Hepatocyte (in vitro differentiated cells): ENCODE measurements at regions not wholly inside any gene's neighbourhood (a gene's known extent, or its start where the extent isn't known, plus 50 kb on each side); places are given as distances from the start of the nearest gene placed in this dataset.

Source experiments
- DNase-seq: peaks from one replicate; pipeline ENCODE4 v3.0.0-alpha.2; 2016; ENCODE audit warnings: low spot score
- H2AFZ ChIP-seq: fragments of 200-600 bp; sonication (generic); 2 replicates; pipeline ENCODE4 v1.6.0; 2016; ENCODE audit warnings: antibody characterized with exemption, mild to moderate bottlenecking
- H3K27ac ChIP-seq: fragments of 200-600 bp; sonication (generic); 2 replicates; pipeline ENCODE4 v1.5.1; 2016; ENCODE audit warnings: mild to moderate bottlenecking
- H3K27me3 ChIP-seq: fragments of 200-600 bp; sonication (generic); 2 replicates; pipeline ENCODE4 v1.6.1; 2016
- H3K36me3 ChIP-seq: fragments of 200-600 bp; sonication (generic); replicated peaks from 2 replicates; pipeline ENCODE4 v1.5.1; 2016; ENCODE audit warnings: low read depth; ENCODE audit not compliant: insufficient read depth
- H3K4me1 ChIP-seq: fragments of 200-600 bp; sonication (generic); 2 replicates; pipeline ENCODE4 v1.5.1; 2016; ENCODE audit warnings: mild to moderate bottlenecking, moderate library complexity; ENCODE audit not compliant: insufficient read depth
- H3K4me2 ChIP-seq: fragments of 200-600 bp; sonication (generic); 2 replicates; pipeline ENCODE4 v1.6.0; 2016
- H3K4me3 ChIP-seq: fragments of 200-600 bp; sonication (generic); 2 replicates; pipeline ENCODE4 v1.5.1; 2016; ENCODE audit warnings: mild to moderate bottlenecking
- H3K79me2 ChIP-seq: fragments of 200-600 bp; sonication (generic); 2 replicates; pipeline ENCODE4 v1.6.0; 2017; ENCODE audit warnings: mild to moderate bottlenecking
- H3K9me2 ChIP-seq: fragments of 200-600 bp; sonication (generic); replicated peaks from 2 replicates; pipeline ENCODE4 v1.6.0; 2017; ENCODE audit warnings: mild to moderate bottlenecking; ENCODE audit not compliant: insufficient read depth
- H3K9me3 ChIP-seq: fragments of 200-600 bp; sonication (generic); 2 replicates; pipeline ENCODE4 v1.5.1; 2016; ENCODE audit warnings: low read depth, mild to moderate bottlenecking
- H4K20me1 ChIP-seq: fragments of 200-600 bp; sonication (generic); 2 replicates; pipeline ENCODE4 v1.6.0; 2016; ENCODE audit warnings: mild to moderate bottlenecking; ENCODE audit not compliant: insufficient read depth, poor library complexity, severe bottlenecking
- EZH2 ChIP-seq: fragments of 200-600 bp; sonication (generic); IDR thresholded peaks from 2 replicates; pipeline ENCODE4 v1.6.1; 2016; ENCODE audit warnings: antibody characterized with exemption, mild to moderate bottlenecking, borderline replicate concordance
- EZH2phosphoT487 ChIP-seq: fragments of 200-600 bp; sonication (generic); IDR thresholded peaks from one replicate; pipeline ENCODE4 v1.6.1; 2018; ENCODE audit warnings: antibody characterized with exemption, mild to moderate bottlenecking, low read depth, moderate library complexity; ENCODE audit not compliant: unreplicated experiment, severe bottlenecking
- WGBS: methylation state at CpG from one replicate; pipeline ENCODE4 v1.1.6; 2016; ENCODE audit warnings: low lambda C conversion rate; ENCODE audit errors: missing lambda C conversion rate; 5-methylcytosine and 5-hydroxymethylcytosine counted together
- TF ChIP-seq, protein P1 (sequence below): fragments of 200-600 bp; sonication (generic); IDR thresholded peaks from 2 replicates; pipeline ENCODE4 v1.5.1; 2016; ENCODE audit warnings: antibody characterized with exemption, mild to moderate bottlenecking; ENCODE audit not compliant: poor library complexity

DNA sequence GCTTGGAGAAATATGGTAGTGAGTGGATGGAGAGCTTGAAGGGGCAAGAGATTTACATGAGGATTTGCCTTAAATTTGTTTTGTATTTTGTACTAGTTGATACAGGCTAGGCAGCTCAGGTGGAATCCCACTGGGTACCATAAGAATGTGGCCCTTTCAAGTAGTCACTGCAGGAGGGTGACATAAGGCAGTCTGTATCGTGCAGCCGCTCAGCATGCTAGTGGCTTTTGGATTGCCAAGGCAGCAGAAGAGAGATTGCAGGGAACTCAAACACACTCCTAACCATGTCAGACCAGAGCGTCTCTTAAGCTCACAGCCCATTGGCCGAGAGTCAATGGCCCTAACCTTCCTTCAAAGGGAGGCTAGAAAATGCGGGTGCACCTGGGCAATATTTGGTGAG, 420.0 kb downstream of the ADGRL2 start:
- H3K79me2 ChIP-seq = no peaks in the 10 kb centered on the region
- TF ChIP-seq, protein P1, sequence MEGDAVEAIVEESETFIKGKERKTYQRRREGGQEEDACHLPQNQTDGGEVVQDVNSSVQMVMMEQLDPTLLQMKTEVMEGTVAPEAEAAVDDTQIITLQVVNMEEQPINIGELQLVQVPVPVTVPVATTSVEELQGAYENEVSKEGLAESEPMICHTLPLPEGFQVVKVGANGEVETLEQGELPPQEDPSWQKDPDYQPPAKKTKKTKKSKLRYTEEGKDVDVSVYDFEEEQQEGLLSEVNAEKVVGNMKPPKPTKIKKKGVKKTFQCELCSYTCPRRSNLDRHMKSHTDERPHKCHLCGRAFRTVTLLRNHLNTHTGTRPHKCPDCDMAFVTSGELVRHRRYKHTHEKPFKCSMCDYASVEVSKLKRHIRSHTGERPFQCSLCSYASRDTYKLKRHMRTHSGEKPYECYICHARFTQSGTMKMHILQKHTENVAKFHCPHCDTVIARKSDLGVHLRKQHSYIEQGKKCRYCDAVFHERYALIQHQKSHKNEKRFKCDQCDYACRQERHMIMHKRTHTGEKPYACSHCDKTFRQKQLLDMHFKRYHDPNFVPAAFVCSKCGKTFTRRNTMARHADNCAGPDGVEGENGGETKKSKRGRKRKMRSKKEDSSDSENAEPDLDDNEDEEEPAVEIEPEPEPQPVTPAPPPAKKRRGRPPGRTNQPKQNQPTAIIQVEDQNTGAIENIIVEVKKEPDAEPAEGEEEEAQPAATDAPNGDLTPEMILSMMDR = no peak
- TF ChIP-seq EZH2 = no peak
- TF ChIP-seq EZH2phosphoT487 = no peak
- 96% methylated on average over 5 of the region's 5 CpGs for WGBS

DNA sequence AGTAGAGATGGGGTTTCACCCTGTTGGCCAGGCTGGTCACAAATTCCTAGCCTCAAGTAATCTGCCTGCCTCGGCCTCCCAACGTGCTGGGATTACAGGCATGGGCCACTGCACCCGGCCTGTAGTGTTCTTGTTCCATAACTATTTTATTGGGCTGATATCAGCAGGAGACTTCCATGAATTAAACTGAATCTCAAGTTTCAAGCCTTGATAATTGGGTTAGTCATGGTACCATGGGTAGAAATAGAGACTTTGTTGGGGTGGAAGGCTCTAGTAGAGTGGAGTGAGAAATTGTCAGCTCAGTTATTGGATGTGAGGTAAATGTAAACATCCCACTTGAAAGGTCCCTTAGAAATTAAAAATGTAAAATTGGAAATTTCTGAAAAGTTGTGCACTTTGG, 419.1 kb downstream of the ADGRL2 start:
- no peaks in the 10 kb centered on the region for H3K27me3 ChIP-seq
- 98% methylated on average over 3 of the region's 3 CpGs for WGBS
- H3K4me1 ChIP-seq = no peaks in the 10 kb centered on the region
- DNase-seq = no peak
- H3K79me2 ChIP-seq = no peaks in the 10 kb centered on the region
- TF ChIP-seq EZH2phosphoT487 (no peak), EZH2 (no peak)
- TF ChIP-seq, protein P1 = no peak
- H3K9me2 ChIP-seq = no peaks in the 10 kb centered on the region
- H2AFZ ChIP-seq = no peak overlapping the region
- H3K4me3 ChIP-seq = no peak overlapping the region
- no peaks in the 10 kb centered on the region for H3K9me3 ChIP-seq
- H3K27ac ChIP-seq = no peak overlapping the region
- H3K36me3 ChIP-seq = no peaks in the 10 kb centered on the region
- no peaks in the 10 kb centered on the region for H4K20me1 ChIP-seq
- no peak overlapping the region for H3K4me2 ChIP-seq

More for the DNA sequence above, 420.0 kb downstream of the ADGRL2 start:
- H2AFZ ChIP-seq = no peak overlapping the region
- H3K9me2 ChIP-seq = no peaks in the 10 kb centered on the region
- H4K20me1 ChIP-seq = no peaks in the 10 kb centered on the region
- no peak overlapping the region for H3K27ac ChIP-seq
- no peak for DNase-seq
- H3K27me3 ChIP-seq = no peaks in the 10 kb centered on the region
- no peaks in the 10 kb centered on the region for H3K9me3 ChIP-seq
- H3K4me2 ChIP-seq = no peak overlapping the region
- H3K4me1 ChIP-seq = no peaks in the 10 kb centered on the region
- H3K4me3 ChIP-seq = no peak overlapping the region
- no peaks in the 10 kb centered on the region for H3K36me3 ChIP-seq

DNA sequence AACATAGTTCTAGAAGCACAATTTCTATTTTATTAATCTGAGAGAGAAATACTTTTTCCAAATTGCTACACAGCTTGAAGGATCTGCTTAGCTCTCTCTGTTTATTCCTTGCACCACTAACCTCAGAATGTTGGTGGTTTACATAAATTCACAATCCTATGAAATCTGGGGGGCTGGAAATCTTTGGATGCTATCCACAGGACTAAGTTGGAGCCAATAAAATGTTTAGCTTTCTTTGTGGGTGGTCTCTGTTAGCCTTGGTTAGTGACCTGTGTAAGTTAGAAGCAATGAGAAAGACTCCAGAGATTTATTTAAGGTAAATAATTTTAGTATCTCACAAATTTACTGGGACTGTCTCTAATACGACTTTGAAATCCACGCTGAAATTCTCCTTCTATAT, 418.1 kb downstream of the ADGRL2 start:
- H3K4me2 ChIP-seq = no peak overlapping the region
- H3K4me1 ChIP-seq = no peaks in the 10 kb centered on the region
- H3K27me3 ChIP-seq = no peaks in the 10 kb centered on the region
- H4K20me1 ChIP-seq = no peaks in the 10 kb centered on the region
- no peaks in the 10 kb centered on the region for H3K9me2 ChIP-seq
- TF ChIP-seq, protein P1 = no peak
- TF ChIP-seq EZH2phosphoT487 = no peak
- no peak for TF ChIP-seq EZH2
- H3K36me3 ChIP-seq = no peaks in the 10 kb centered on the region
- H3K4me3 ChIP-seq = no peak overlapping the region
- no peaks in the 10 kb centered on the region for H3K9me3 ChIP-seq
- H2AFZ ChIP-seq = no peak overlapping the region
- no peak for DNase-seq
- WGBS = 51% methylated on average over 2 of the region's 2 CpGs
- no peak overlapping the region for H3K27ac ChIP-seq
- H3K79me2 ChIP-seq = no peaks in the 10 kb centered on the region

DNA sequence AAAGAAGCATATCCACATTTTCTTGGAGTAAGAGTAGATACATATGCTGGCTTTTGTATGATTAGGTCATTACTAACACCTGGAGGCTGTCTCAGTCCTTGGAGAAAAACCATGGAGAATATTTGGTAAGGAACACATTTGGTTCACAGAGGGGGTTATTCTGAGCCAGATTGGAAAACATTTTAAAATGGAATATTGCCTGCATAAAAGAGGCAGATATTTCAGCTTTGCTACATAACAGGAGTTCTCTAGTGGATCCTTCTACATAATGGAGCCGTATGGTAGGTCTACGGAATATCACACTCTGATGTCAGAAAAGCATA, 415.1 kb downstream of the ADGRL2 start:
- no peaks in the 10 kb centered on the region for H4K20me1 ChIP-seq
- H2AFZ ChIP-seq = no peak overlapping the region
- WGBS = 95% methylated on average over 2 of the region's 2 CpGs
- no peak overlapping the region for H3K4me2 ChIP-seq
- TF ChIP-seq, protein P1 = no peak
- TF ChIP-seq EZH2phosphoT487 = no peak
- no peaks in the 10 kb centered on the region for H3K9me3 ChIP-seq
- H3K9me2 ChIP-seq = no peaks in the 10 kb centered on the region
- no peaks in the 10 kb centered on the region for H3K36me3 ChIP-seq
- no peaks in the 10 kb centered on the region for H3K4me1 ChIP-seq
- H3K27me3 ChIP-seq = no peaks in the 10 kb centered on the region
- H3K4me3 ChIP-seq = no peak overlapping the region
- H3K79me2 ChIP-seq = no peaks in the 10 kb centered on the region
- DNase-seq = no peak
- H3K27ac ChIP-seq = no peak overlapping the region
